ENCODE measurements at regions not wholly inside any gene's neighbourhood (a gene's known extent, or its start where the extent isn't known, plus 50 kb on each side); places are given as distances from the start of the nearest gene placed in this dataset.

DNA sequence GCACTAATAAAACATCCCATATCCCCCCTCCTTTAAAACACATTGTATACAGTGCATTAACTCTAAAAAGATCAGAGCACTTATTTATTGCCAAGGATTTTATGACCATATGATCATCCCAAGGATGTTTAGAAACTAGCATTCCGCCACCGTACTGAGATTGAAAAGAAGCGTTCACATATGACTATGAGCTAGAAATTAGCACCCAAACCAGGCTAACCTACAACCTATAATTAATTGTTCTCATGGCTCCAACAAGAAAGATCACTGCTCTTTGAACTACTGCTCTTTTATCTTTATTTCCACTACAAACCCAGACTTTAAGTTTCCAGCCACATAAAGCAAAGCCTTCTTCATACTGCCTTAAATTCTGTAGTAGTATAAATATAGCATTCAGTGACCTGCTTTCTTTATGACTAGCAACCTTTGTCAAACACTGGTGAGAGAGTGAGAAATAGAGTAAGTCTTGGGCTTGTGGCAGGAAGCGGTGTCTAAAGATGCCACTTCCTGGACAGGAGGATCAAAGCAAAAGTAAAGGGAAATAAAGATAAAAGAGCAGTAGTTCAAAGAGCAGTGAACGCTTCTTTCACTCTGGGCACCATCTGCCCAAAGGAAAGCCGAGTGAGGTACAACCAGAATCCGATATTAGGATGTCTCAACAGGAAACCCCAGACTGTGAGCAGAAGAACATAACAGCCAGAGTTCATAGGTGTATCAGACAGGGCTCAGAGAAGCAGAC is 151.1 kb upstream of the ERCC6L2 start (continued):
- TF ChIP-seq KAT8 (CRISPR knock-in tag; IDR thresholded peaks at IDR 0.05) (peak; percentile 21; the same call in 1 of the 2 replicates), ZFP62 (CRISPR knock-in tag; IDR thresholded peaks at IDR 0.05) (no peak), GTF2F1 (IDR thresholded peaks at IDR 0.05; ENCODE audit: low read length) (no peak), REL (CRISPR knock-in tag; conservative IDR thresholded peaks at IDR 0.05) (no peak), HNRNPL (IDR thresholded peaks at IDR 0.05; ENCODE audit: low read depth, low read length) (no peak), ZNF790 (CRISPR knock-in tag; IDR thresholded peaks at IDR 0.05; ENCODE audit: borderline replicate concordance) (no peak), BCL6 (CRISPR knock-in tag; IDR thresholded peaks at IDR 0.05) (peak; percentile 63; the same call in 1 of the 2 replicates), AHR (CRISPR knock-in tag; IDR thresholded peaks at IDR 0.05) (no peak), NFIC (IDR thresholded peaks at IDR 0.05; ENCODE audit: low read length) (peak; percentile 87), EZH2 (conservative IDR thresholded peaks at IDR 0.05; ENCODE audit: low read depth, low read length) (no peak), TBP (CRISPR knock-in tag; IDR thresholded peaks at IDR 0.05) (no peak), ZNF652 (CRISPR knock-in tag; IDR thresholded peaks at IDR 0.05; ENCODE audit: borderline replicate concordance, low read depth) (no peak), SP1 (IDR thresholded peaks at IDR 0.05) (no peak), SP1 (CRISPR knock-in tag; IDR thresholded peaks at IDR 0.05) (no peak), ZNF234 (CRISPR knock-in tag; conservative IDR thresholded peaks at IDR 0.05) (no peak)
- TF ChIP-seq, protein P1, sequence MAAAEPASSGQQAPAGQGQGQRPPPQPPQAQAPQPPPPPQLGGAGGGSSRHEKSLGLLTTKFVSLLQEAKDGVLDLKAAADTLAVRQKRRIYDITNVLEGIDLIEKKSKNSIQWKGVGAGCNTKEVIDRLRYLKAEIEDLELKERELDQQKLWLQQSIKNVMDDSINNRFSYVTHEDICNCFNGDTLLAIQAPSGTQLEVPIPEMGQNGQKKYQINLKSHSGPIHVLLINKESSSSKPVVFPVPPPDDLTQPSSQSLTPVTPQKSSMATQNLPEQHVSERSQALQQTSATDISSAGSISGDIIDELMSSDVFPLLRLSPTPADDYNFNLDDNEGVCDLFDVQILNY (CRISPR knock-in tag; conservative IDR thresholded peaks at IDR 0.05), result no peak
- TF ChIP-seq, protein P2, sequence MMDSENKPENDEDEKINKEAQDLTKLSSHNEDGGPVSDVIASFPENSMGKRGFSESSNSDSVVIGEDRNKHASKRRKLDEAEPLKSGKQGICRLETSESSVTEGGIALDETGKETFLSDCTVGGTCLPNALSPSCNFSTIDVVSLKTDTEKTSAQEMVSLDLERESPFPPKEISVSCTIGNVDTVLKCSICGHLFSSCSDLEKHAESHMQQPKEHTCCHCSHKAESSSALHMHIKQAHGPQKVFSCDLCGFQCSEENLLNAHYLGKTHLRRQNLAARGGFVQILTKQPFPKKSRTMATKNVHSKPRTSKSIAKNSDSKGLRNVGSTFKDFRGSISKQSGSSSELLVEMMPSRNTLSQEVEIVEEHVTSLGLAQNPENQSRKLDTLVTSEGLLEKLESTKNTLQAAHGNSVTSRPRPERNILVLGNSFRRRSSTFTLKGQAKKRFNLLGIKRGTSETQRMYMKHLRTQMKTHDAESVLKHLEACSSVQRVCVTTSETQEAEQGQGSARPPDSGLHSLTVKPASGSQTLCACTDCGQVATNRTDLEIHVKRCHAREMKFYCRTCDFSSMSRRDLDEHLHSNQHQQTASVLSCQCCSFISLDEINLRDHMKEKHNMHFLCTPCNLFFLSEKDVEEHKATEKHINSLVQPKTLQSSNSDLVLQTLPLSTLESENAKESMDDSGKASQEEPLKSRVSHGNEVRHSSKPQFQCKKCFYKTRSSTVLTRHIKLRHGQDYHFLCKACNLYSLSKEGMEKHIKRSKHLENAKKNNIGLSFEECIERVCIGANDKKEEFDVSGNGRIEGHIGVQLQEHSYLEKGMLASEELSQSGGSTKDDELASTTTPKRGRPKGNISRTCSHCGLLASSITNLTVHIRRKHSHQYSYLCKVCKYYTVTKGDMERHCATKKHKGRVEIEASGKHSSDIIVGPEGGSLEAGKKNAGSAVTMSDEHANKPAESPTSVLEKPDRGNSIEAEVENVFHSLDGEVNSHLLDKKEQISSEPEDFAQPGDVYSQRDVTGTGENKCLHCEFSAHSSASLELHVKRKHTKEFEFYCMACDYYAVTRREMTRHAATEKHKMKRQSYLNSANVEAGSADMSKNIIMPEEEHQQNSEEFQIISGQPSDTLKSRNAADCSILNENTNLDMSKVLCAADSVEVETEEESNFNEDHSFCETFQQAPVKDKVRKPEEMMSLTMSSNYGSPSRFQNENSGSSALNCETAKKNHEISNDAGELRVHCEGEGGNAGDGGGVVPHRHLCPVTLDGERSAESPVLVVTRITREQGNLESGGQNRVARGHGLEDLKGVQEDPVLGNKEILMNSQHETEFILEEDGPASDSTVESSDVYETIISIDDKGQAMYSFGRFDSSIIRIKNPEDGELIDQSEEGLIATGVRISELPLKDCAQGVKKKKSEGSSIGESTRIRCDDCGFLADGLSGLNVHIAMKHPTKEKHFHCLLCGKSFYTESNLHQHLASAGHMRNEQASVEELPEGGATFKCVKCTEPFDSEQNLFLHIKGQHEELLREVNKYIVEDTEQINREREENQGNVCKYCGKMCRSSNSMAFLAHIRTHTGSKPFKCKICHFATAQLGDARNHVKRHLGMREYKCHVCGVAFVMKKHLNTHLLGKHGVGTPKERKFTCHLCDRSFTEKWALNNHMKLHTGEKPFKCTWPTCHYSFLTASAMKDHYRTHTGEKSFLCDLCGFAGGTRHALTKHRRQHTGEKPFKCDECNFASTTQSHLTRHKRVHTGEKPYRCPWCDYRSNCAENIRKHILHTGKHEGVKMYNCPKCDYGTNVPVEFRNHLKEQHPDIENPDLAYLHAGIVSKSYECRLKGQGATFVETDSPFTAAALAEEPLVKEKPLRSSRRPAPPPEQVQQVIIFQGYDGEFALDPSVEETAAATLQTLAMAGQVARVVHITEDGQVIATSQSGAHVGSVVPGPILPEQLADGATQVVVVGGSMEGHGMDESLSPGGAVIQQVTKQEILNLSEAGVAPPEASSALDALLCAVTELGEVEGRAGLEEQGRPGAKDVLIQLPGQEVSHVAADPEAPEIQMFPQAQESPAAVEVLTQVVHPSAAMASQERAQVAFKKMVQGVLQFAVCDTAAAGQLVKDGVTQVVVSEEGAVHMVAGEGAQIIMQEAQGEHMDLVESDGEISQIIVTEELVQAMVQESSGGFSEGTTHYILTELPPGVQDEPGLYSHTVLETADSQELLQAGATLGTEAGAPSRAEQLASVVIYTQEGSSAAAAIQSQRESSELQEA (CRISPR knock-in tag; IDR thresholded peaks at IDR 0.05; ENCODE audit: not compliant biosample characterization), result no peak
- TF ChIP-seq, protein P3, sequence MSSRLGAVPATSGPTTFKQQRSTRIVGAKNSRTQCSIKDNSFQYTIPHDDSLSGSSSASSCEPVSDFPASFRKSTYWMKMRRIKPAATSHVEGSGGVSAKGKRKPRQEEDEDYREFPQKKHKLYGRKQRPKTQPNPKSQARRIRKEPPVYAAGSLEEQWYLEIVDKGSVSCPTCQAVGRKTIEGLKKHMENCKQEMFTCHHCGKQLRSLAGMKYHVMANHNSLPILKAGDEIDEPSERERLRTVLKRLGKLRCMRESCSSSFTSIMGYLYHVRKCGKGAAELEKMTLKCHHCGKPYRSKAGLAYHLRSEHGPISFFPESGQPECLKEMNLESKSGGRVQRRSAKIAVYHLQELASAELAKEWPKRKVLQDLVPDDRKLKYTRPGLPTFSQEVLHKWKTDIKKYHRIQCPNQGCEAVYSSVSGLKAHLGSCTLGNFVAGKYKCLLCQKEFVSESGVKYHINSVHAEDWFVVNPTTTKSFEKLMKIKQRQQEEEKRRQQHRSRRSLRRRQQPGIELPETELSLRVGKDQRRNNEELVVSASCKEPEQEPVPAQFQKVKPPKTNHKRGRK (CRISPR knock-in tag; IDR thresholded peaks at IDR 0.05), result no peak

All from HepG2 (cell line).